ENCODE measurements at regions not wholly inside any gene's neighbourhood (a gene's known extent, or its start where the extent isn't known, plus 50 kb on each side); places are given as distances from the start of the nearest gene placed in this dataset.

DNA sequence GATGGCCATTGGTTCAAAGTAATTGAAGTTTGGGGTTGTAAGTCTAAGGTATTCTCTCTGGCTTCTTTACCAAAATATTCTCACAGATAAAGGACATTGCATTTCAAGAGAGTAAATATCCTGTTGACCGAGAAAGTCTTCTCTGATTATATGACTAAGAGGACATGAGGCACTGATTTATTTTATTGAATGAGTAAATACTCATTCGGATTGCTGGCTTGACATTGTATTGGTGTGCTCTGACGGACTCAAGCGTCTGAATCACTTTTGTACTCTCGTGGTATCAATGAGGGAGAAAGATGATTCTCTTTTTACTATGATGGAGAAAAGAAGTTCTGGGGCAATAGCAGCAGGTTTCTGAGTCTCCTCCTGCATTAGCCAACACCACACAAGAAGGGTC lies 205.3 kb upstream of the RRP15 start (continued):
- TF ChIP-seq ZSCAN29 (IDR thresholded peaks at IDR 0.05), result no peak
- no peak for TF ChIP-seq EED (IDR thresholded peaks at IDR 0.05; ENCODE audit: low read depth)

DNA sequence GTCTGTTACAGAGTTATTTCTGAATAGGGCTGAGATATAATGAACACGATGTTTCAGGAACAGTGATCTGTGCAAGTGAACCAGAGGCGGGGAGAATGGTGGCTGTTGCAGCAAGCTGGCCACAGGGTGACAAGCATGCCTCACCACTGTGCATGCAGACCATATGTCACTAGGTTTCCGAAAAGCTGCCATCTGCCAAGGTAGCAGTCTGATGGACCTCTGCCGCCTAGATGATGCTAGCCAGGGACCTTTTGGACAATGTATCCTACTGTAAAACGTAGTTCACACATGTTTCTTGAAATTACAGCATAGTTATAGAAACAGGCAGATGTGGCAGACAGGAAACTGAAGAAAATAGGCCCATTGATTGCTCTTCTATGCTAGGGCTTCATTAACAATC lies 204.2 kb upstream of the RRP15 start:
- FAIRE-seq, result no peak
- ChIA-PET RAD21 (ENCODE audit: unreplicated experiment) (no interaction called here), POLR2A (no interaction called here), SMC1A (ENCODE audit: uncharacterized antibody, unreplicated experiment) (no interaction called here), CTCF (no interaction called here)
- H3K4me3 ChIP-seq, result no peak overlapping the region
- no peak overlapping the region for H3K4me2 ChIP-seq (ENCODE audit: control insufficient read depth, insufficient read depth)
- no peaks in the 10 kb centered on the region for H3K27me3 ChIP-seq (replicated peaks in 1 of 2; ENCODE audit: control insufficient read depth in 2 of 2, insufficient read depth in 2 of 2, low read length in 1 of 2)
- 30% methylated on average over 5 of the region's 5 CpGs for WGBS (ENCODE audit: insufficient coverage, insufficient replicate concordance, low lambda C conversion rate, missing lambda C conversion rate)
- H3K4me1 ChIP-seq (ENCODE audit: control insufficient read depth, insufficient read depth, low read length), result no peaks in the 10 kb centered on the region
- no peak overlapping the region for H2AFZ ChIP-seq (ENCODE audit: control insufficient read depth, low read depth, low read length)
- no peak for TF ChIP-seq BACH1 (IDR thresholded peaks at IDR 0.05; ENCODE audit: borderline replicate concordance)
- TF ChIP-seq, protein P1, sequence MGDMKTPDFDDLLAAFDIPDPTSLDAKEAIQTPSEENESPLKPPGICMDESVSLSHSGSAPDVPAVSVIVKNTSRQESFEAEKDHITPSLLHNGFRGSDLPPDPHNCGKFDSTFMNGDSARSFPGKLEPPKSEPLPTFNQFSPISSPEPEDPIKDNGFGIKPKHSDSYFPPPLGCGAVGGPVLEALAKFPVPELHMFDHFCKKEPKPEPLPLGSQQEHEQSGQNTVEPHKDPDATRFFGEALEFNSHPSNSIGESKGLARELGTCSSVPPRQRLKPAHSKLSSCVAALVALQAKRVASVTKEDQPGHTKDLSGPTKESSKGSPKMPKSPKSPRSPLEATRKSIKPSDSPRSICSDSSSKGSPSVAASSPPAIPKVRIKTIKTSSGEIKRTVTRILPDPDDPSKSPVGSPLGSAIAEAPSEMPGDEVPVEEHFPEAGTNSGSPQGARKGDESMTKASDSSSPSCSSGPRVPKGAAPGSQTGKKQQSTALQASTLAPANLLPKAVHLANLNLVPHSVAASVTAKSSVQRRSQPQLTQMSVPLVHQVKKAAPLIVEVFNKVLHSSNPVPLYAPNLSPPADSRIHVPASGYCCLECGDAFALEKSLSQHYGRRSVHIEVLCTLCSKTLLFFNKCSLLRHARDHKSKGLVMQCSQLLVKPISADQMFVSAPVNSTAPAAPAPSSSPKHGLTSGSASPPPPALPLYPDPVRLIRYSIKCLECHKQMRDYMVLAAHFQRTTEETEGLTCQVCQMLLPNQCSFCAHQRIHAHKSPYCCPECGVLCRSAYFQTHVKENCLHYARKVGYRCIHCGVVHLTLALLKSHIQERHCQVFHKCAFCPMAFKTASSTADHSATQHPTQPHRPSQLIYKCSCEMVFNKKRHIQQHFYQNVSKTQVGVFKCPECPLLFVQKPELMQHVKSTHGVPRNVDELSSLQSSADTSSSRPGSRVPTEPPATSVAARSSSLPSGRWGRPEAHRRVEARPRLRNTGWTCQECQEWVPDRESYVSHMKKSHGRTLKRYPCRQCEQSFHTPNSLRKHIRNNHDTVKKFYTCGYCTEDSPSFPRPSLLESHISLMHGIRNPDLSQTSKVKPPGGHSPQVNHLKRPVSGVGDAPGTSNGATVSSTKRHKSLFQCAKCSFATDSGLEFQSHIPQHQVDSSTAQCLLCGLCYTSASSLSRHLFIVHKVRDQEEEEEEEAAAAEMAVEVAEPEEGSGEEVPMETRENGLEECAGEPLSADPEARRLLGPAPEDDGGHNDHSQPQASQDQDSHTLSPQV (IDR thresholded peaks at IDR 0.05), result no peak
- TF ChIP-seq, protein P2, sequence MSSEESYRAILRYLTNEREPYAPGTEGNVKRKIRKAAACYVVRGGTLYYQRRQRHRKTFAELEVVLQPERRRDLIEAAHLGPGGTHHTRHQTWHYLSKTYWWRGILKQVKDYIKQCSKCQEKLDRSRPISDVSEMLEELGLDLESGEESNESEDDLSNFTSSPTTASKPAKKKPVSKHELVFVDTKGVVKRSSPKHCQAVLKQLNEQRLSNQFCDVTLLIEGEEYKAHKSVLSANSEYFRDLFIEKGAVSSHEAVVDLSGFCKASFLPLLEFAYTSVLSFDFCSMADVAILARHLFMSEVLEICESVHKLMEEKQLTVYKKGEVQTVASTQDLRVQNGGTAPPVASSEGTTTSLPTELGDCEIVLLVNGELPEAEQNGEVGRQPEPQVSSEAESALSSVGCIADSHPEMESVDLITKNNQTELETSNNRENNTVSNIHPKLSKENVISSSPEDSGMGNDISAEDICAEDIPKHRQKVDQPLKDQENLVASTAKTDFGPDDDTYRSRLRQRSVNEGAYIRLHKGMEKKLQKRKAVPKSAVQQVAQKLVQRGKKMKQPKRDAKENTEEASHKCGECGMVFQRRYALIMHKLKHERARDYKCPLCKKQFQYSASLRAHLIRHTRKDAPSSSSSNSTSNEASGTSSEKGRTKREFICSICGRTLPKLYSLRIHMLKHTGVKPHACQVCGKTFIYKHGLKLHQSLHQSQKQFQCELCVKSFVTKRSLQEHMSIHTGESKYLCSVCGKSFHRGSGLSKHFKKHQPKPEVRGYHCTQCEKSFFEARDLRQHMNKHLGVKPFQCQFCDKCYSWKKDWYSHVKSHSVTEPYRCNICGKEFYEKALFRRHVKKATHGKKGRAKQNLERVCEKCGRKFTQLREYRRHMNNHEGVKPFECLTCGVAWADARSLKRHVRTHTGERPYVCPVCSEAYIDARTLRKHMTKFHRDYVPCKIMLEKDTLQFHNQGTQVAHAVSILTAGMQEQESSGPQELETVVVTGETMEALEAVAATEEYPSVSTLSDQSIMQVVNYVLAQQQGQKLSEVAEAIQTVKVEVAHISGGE (CRISPR knock-in tag; IDR thresholded peaks at IDR 0.05), result no peak
- TF ChIP-seq RAD51 (IDR thresholded peaks at IDR 0.05), result no peak
- ATAC-seq, result no peak
- H3K9me3 ChIP-seq (replicated peaks; ENCODE audit: control insufficient read depth, insufficient read depth, low read length), result no peaks in the 10 kb centered on the region
- H3K9ac ChIP-seq (ENCODE audit: control insufficient read depth, insufficient read depth, low read length), result no peak overlapping the region
- no TSS peak for BruUV-seq (replicated peaks)
- H3K27ac ChIP-seq (ENCODE audit: control insufficient read depth, insufficient read depth), result no peak overlapping the region
- intact Hi-C loops (cut with micrococcal nuclease; ENCODE audit: unreplicated experiment), result no loop called here
- H4K20me1 ChIP-seq (ENCODE audit: control insufficient read depth, insufficient read depth), result no peaks in the 10 kb centered on the region
- H3K79me2 ChIP-seq (ENCODE audit: control insufficient read depth, insufficient read depth, low read length), result no peaks in the 10 kb centered on the region
- H3K36me3 ChIP-seq (ENCODE audit: control insufficient read depth in 2 of 2, insufficient read depth in 2 of 2, low read length in 1 of 2), result no peaks in the 10 kb centered on the region
- no peak for DNase-seq (ENCODE audit: low read depth, low spot score)
- in situ Hi-C loops (cut with MboI), result no loop called here
